SK-N-SH (cell line): ENCODE measurements at regions not wholly inside any gene's neighbourhood (a gene's known extent, or its start where the extent isn't known, plus 50 kb on each side); places are given as distances from the start of the nearest gene placed in this dataset.

ENCODE experiments used
- CTCF ChIA-PET: fragments of 300-600, 350-600 bp; formaldehyde crosslinking; extraction: SDS; loops from one replicate; lab custom pipeline; 2021; lab: Yijun Ruan, JAX
- POLR2A ChIA-PET: fragments of 350-600 bp; sonication (Branson Sonifier 250); formaldehyde crosslinking; extraction: SDS; loops from one replicate; lab custom pipeline; 2020; ENCODE audit warnings: antibody characterized with exemption, inconsistent platforms; lab: Yijun Ruan, JAX
- DNase-seq: peaks from one replicate; pipeline ENCODE4 v3.0.0; 2012
- H2AFZ ChIP-seq: fragments of 200-600 bp; sonication (generic); 2 replicates; pipeline ENCODE4 v1.8.1; 2016; ENCODE audit warnings: antibody characterized with exemption, mild to moderate bottlenecking, low read depth
- H3F3A ChIP-seq: fragments of 200-600 bp; sonication (generic); replicated peaks from 2 replicates; pipeline ENCODE3; 2016; ENCODE audit warnings: antibody characterized with exemption, mild to moderate bottlenecking; ENCODE audit not compliant: insufficient read depth
- H3K27ac ChIP-seq, 2 experiments: fragments of 200-500 bp in 1 of 2; fragments of 200-600 bp in 1 of 2; sonication (Bioruptor generic) in 1 of 2; sonication (generic), shearing (Covaris generic) in 1 of 2; 2 replicates each; pipeline versions ENCODE4 v1.5.1 to v1.6.1; 2014 to 2016; ENCODE audit warnings: low read depth in 2 of 2, inconsistent platforms in 1 of 2, low read length in 1 of 2, mild to moderate bottlenecking in 1 of 2, mixed read lengths in 1 of 2
- H3K27me3 ChIP-seq: fragments of 200-600 bp; sonication (generic), shearing (Covaris generic); 2 replicates; pipeline ENCODE4 v1.6.1; 2016; ENCODE audit warnings: mixed run types; ENCODE audit not compliant: insufficient read depth
- H3K36me3 ChIP-seq, 2 experiments: fragments of 200-500 bp in 1 of 2; fragments of 200-600 bp in 1 of 2; sonication (Bioruptor generic) in 1 of 2; sonication (generic) in 1 of 2; replicated peaks in 1 of 2; 2 replicates each; pipeline versions ENCODE3 to v1.5.1; 2014 to 2016; ENCODE audit warnings: low read length in 1 of 2, mild to moderate bottlenecking in 1 of 2; ENCODE audit not compliant: insufficient read depth in 2 of 2, control insufficient read depth in 1 of 2
- H3K4me1 ChIP-seq, 2 experiments: fragments of 200-500 bp in 1 of 2; fragments of 200-600 bp in 1 of 2; sonication (Bioruptor generic) in 1 of 2; sonication (generic), shearing (Covaris generic) in 1 of 2; 2 replicates each; pipeline versions ENCODE4 v1.5.1 to v1.6.1; 2014 to 2016; ENCODE audit warnings: low read depth in 1 of 2, low read length in 1 of 2, mixed run types in 1 of 2; ENCODE audit not compliant: insufficient read depth in 2 of 2, control insufficient read depth in 1 of 2
- H3K4me2 ChIP-seq: fragments of 200-600 bp; sonication (generic), shearing (Covaris generic); 2 replicates; pipeline ENCODE4 v1.6.1; 2017; ENCODE audit warnings: mixed run types
- H3K4me3 ChIP-seq, 2 experiments: fragments of 200-500 bp in 1 of 2; fragments of 200-600 bp in 1 of 2; sonication (Bioruptor generic) in 1 of 2; sonication (generic), shearing (Covaris generic) in 1 of 2; 2 replicates each; pipeline versions ENCODE4 v1.5.1 to v1.8.1; 2014 to 2016; ENCODE audit warnings: low read depth in 2 of 2, inconsistent platforms in 1 of 2, low read length in 1 of 2, mild to moderate bottlenecking in 1 of 2, mixed read lengths in 1 of 2, moderate library complexity in 1 of 2
- H3K79me2 ChIP-seq: fragments of 200-600 bp; sonication (generic); 2 replicates; pipeline ENCODE4 v1.8.1; 2017; ENCODE audit warnings: mild to moderate bottlenecking; ENCODE audit not compliant: insufficient read depth
- H3K9ac ChIP-seq: fragments of 200-600 bp; sonication (generic); 2 replicates; pipeline ENCODE4 v1.6.1; 2017; ENCODE audit warnings: mixed run types
- H3K9me2 ChIP-seq: fragments of 200-600 bp; sonication (generic); 2 replicates; pipeline ENCODE4 v1.6.1; 2017; ENCODE audit warnings: mixed run types
- H3K9me3 ChIP-seq: fragments of 200-600 bp; sonication (generic); 2 replicates; pipeline ENCODE4 v1.6.1; 2017; ENCODE audit warnings: mixed run types, mild to moderate bottlenecking, moderate library complexity
- H4K20me1 ChIP-seq: fragments of 200-600 bp; sonication (generic); 2 replicates; pipeline ENCODE4 v1.6.1; 2017; ENCODE audit warnings: mild to moderate bottlenecking, mixed run types; ENCODE audit not compliant: insufficient read depth
- CHD2 ChIP-seq: fragments of 150-350 bp; IDR thresholded peaks from 2 replicates; pipeline ENCODE4 v1.6.1; 2018; ENCODE audit warnings: low read length; ENCODE audit not compliant: partially characterized antibody
- CTCF ChIP-seq: fragments of 200-600 bp; sonication (generic); IDR thresholded peaks from 2 replicates; pipeline ENCODE4 v1.6.1; 2017; ENCODE audit warnings: antibody characterized with exemption, mild to moderate bottlenecking, moderate library complexity
- GATA2 ChIP-seq: sonication (generic); formaldehyde crosslinking; IDR thresholded peaks from 2 replicates; pipeline ENCODE4 v1.5.0; 2020; ENCODE audit warnings: mild to moderate bottlenecking, missing genetic modification reagents
- JUND ChIP-seq: IDR thresholded peaks from 2 replicates; pipeline ENCODE4 v1.4.0; 2012
- MEF2A ChIP-seq: IDR thresholded peaks from 2 replicates; pipeline ENCODE4 v1.4.0; 2012; ENCODE audit warnings: low read depth, borderline replicate concordance
- MXI1 ChIP-seq: IDR thresholded peaks from 2 replicates; pipeline ENCODE4 v1.6.1; 2012; ENCODE audit warnings: mild to moderate bottlenecking, low read depth, low read length, improper control_type of control experiment
- NRF1 ChIP-seq: IDR thresholded peaks from 2 replicates; pipeline ENCODE4 v1.6.1; 2012; ENCODE audit warnings: low read depth, mild to moderate bottlenecking, low read length
- TCF12 ChIP-seq: IDR thresholded peaks from 2 replicates; pipeline ENCODE4 v1.4.0; 2012
- TEAD4 ChIP-seq: IDR thresholded peaks from 2 replicates; pipeline ENCODE4 v1.4.0; 2012; ENCODE audit warnings: mild to moderate bottlenecking, borderline replicate concordance; ENCODE audit not compliant: insufficient read depth
- ZBTB33 ChIP-seq: IDR thresholded peaks from 2 replicates; pipeline ENCODE4 v1.4.0; 2012; ENCODE audit warnings: low read depth, borderline replicate concordance
- WGBS: methylation state at CpG from one replicate; pipeline ENCODE4 v1.1.6; 2017; ENCODE audit warnings: low lambda C conversion rate; 5-methylcytosine and 5-hydroxymethylcytosine counted together
- TF ChIP-seq, protein P1 (sequence below): IDR thresholded peaks from 2 replicates; pipeline ENCODE4 v1.6.1; 2012; ENCODE audit warnings: mild to moderate bottlenecking, low read depth, low read length, moderate library complexity
- TF ChIP-seq, protein P2 (sequence below): IDR thresholded peaks from 2 replicates; pipeline ENCODE4; 2012
- TF ChIP-seq, protein P3 (sequence below): IDR thresholded peaks from 2 replicates; pipeline ENCODE4 v1.4.0; 2012; ENCODE audit warnings: low read depth, borderline replicate concordance

DNA sequence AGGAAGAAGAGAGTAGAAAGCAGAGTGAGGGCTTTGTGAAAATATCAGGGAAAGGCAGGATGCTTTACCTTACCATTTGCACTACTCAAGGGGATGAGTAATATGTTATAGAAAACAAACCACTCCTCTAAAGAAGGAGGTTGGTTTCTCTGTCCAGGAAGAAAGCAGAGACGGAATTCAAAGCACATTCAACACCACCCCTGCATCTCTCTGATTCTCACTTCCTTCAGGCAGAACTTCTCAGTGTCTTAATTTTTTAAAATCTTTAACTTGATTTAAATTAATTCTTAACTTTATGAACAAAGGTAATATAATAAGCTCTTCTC, 82.4 kb downstream of the NR2F2 start:
- CTCF ChIA-PET = no interaction called here

DNA sequence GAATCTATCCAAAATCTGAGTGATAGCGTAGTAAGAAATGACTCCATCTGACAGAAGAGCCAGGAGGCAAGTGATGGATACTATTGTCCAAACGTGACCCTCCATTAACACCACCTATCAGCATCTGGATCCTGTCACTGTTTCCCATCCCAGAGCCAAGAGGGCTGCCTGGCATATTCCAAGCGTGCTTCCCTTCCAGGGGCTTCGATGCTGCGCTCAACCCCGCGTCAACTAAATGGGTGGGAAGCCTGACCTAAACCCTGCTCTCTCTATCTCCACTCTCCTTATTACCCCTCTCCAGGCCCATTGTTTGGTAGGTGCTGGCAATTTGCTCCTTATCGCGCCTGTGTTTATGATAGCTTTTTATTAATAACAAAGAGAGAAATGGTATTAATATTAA, 83.2 kb downstream of the NR2F2 start:
- H4K20me1 ChIP-seq = no peaks in the 10 kb centered on the region
- H3F3A ChIP-seq = no peaks in the 10 kb centered on the region
- DNase-seq = no peak
- no peaks in the 10 kb centered on the region for H3K9me2 ChIP-seq
- POLR2A ChIA-PET = no interaction called here
- H3K79me2 ChIP-seq = no peaks in the 10 kb centered on the region
- H3K4me3 ChIP-seq = no peak overlapping the region
- no peaks in the 10 kb centered on the region for H3K36me3 ChIP-seq
- no peak overlapping the region for H3K4me2 ChIP-seq
- H3K9ac ChIP-seq = no peak overlapping the region
- CTCF ChIA-PET = no interaction called here
- no peak overlapping the region for H2AFZ ChIP-seq
- no peak overlapping the region for H3K27ac ChIP-seq
- H3K9me3 ChIP-seq = no peaks in the 10 kb centered on the region
- H3K27me3 ChIP-seq = peaks cover 68% of the 10 kb centered on the region
- H3K4me1 ChIP-seq = peaks cover 0 to 9% of the 10 kb centered on the region in 2 experiments; a peak in 1 of 4 replicates
- 3% methylated on average over 9 of the region's 9 CpGs for WGBS
- TF ChIP-seq, protein P1, sequence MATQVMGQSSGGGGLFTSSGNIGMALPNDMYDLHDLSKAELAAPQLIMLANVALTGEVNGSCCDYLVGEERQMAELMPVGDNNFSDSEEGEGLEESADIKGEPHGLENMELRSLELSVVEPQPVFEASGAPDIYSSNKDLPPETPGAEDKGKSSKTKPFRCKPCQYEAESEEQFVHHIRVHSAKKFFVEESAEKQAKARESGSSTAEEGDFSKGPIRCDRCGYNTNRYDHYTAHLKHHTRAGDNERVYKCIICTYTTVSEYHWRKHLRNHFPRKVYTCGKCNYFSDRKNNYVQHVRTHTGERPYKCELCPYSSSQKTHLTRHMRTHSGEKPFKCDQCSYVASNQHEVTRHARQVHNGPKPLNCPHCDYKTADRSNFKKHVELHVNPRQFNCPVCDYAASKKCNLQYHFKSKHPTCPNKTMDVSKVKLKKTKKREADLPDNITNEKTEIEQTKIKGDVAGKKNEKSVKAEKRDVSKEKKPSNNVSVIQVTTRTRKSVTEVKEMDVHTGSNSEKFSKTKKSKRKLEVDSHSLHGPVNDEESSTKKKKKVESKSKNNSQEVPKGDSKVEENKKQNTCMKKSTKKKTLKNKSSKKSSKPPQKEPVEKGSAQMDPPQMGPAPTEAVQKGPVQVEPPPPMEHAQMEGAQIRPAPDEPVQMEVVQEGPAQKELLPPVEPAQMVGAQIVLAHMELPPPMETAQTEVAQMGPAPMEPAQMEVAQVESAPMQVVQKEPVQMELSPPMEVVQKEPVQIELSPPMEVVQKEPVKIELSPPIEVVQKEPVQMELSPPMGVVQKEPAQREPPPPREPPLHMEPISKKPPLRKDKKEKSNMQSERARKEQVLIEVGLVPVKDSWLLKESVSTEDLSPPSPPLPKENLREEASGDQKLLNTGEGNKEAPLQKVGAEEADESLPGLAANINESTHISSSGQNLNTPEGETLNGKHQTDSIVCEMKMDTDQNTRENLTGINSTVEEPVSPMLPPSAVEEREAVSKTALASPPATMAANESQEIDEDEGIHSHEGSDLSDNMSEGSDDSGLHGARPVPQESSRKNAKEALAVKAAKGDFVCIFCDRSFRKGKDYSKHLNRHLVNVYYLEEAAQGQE = no peak
- TF ChIP-seq TCF12 (no peak), MEF2A (no peak), ZBTB33 (no peak), MXI1 (no peak), NRF1 (no peak), TEAD4 (no peak), CTCF (no peak)
- TF ChIP-seq, protein P2, sequence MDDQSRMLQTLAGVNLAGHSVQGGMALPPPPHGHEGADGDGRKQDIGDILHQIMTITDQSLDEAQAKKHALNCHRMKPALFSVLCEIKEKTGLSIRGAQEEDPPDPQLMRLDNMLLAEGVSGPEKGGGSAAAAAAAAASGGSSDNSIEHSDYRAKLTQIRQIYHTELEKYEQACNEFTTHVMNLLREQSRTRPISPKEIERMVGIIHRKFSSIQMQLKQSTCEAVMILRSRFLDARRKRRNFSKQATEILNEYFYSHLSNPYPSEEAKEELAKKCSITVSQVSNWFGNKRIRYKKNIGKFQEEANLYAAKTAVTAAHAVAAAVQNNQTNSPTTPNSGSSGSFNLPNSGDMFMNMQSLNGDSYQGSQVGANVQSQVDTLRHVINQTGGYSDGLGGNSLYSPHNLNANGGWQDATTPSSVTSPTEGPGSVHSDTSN = no peak
- TF ChIP-seq, protein P3, sequence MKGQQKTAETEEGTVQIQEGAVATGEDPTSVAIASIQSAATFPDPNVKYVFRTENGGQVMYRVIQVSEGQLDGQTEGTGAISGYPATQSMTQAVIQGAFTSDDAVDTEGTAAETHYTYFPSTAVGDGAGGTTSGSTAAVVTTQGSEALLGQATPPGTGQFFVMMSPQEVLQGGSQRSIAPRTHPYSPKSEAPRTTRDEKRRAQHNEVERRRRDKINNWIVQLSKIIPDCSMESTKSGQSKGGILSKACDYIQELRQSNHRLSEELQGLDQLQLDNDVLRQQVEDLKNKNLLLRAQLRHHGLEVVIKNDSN = no peak

More for the DNA sequence above, 82.4 kb downstream of the NR2F2 start:
- H4K20me1 ChIP-seq = no peaks in the 10 kb centered on the region
- H3K9me3 ChIP-seq = no peaks in the 10 kb centered on the region
- no peak for DNase-seq
- no peak overlapping the region for H3K9ac ChIP-seq
- H3K27me3 ChIP-seq = peaks cover 67% of the 10 kb centered on the region
- H3K4me3 ChIP-seq = no peak overlapping the region
- POLR2A ChIA-PET = no interaction called here
- no peak for TF ChIP-seq MEF2A
- no peak for TF ChIP-seq GATA2 (CRISPR knock-in tag)
- TF ChIP-seq ZBTB33 = no peak
- no peak for TF ChIP-seq MXI1
- no peak for TF ChIP-seq JUND
- TF ChIP-seq CHD2 = no peak
- no peak for TF ChIP-seq NRF1
- H3K4me2 ChIP-seq = no peak overlapping the region
- no peaks in the 10 kb centered on the region for H3K36me3 ChIP-seq
- no peaks in the 10 kb centered on the region for H3F3A ChIP-seq
- 3% methylated on average over 1 of the region's 1 CpG for WGBS
- H3K27ac ChIP-seq = no peak overlapping the region
- peaks cover 0 to 3% of the 10 kb centered on the region in 2 experiments; a peak in 1 of 4 replicates for H3K4me1 ChIP-seq
- H3K9me2 ChIP-seq = no peaks in the 10 kb centered on the region
- no peaks in the 10 kb centered on the region for H3K79me2 ChIP-seq
- H2AFZ ChIP-seq = no peak overlapping the region
